HG02970 (cell line): ENCODE measurements at regions not wholly inside any gene's neighbourhood (a gene's known extent, or its start where the extent isn't known, plus 50 kb on each side); places are given as distances from the start of the nearest gene placed in this dataset.
"Not testable (repeated sequence)": the region's sequence is repeated elsewhere in the genome, so short reads cannot be mapped to it uniquely, and the experiment has no call there.

ENCODE experiments used
- ATAC-seq: cut with Tn5 transposase; IDR thresholded peaks from one replicate; pipeline ENCODE4 v1.9.1; 2021; ENCODE audit warnings: mild to moderate bottlenecking, moderate library complexity, moderate number of reproducible peaks; ENCODE audit not compliant: unreplicated experiment, low FRiP score

DNA sequence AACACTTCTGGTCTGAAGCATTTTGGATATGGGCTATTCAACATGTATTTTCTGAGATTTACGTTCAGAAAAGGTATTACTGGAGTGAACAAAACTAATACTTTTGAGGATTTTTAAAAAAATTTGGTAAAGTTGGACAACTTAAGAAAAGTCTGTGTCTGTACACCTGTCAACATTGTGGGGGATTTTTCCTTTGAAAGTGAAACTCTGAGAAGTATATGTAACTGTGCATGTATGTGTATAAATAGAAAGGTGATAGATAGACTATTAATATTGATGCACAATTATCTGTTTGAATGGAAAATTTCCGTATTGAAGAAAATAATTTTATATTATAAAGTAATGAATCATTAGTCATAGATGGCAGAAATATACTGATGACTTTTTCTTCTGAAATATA is 312.8 kb upstream of the MDGA2 start:
- ATAC-seq, result no peak

GRCh38 chr14:47978871-47979270 is 303.5 kb upstream of the MDGA2 start:
- ATAC-seq, result no peak

GRCh38 chr14:47976139-47976538 is 300.7 kb upstream of the MDGA2 start:
- ATAC-seq, result no peak

DNA sequence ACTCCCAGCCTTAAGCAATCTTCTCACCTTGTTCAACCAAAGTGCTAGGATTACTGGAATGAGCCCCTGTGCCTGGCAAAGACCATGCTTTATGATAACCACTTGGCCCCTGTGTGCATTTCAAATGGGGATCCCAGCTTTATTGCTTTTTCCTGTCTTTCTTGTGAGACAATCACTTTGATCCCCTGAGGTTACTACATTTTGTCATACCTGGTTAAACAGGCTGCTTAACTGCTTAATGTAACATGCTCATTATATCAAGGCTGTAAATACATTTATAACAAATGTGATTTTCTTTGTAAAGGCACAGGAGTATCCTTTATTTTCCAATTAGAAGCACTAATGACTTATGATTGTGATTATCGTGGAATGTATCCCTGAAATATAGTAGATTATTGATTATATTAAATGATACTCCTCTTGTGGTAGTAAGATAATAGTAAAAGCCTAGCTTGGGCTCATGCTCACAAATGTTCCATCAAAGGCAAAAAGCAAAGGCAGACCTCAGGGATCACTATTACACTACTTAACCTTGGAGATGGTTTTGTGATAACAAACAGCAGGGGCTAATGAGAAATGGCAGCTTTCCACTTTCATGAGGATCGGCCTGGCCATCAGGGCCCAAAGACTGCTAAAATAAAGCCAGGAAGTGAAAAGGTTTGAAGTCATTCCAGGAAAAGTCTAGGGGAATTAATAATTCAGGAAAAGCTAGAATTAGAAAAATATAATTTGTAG is 290.8 kb upstream of the MDGA2 start:
- ATAC-seq, result no peak

DNA sequence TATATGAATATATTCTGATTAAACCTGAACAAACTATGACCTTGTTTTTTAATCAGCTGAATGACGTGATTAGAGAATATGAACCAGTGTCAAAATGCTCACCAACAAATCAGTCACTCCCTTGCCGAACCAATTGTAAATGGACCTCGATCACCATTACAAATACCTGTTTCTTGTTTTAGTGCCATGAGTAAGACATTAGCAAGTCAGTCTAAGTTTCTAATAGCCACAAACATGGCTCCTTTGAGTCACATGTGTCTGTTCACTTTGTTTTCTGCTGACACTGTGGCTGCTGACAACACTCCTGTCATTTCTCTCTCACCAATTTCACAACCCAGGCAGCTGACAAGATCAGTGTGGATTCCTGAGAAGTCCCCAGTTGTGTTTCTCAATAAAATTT is 286.2 kb upstream of the MDGA2 start:
- ATAC-seq, result no peak

- no peak for ATAC-seq
These were observed 284.3 kb upstream of the MDGA2 start for GRCh38 chr14:47959740-47960139.

DNA sequence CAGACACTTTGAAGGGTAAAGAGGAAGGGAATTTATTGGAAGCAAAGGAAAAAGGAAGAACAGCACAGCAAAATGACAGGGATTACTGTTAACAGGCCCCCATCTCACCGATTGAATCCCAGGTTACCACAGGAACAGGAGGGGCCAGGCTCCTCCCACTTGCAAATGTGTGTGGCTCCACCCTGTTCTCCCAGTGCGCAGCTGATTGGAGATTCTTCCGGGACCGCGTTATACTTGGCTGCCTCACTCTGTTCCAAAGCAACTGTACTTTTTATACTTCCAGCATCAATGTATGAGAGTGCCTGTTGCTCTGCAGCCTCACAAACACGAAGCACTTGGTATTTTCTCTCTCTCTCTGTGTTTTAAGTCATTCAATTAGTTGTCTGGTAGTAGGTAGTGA is 273.6 kb upstream of the MDGA2 start:
- no peak for ATAC-seq

- ATAC-seq, result no peak
These were observed 259.9 kb upstream of the MDGA2 start for GRCh38 chr14:47935332-47935731.

DNA sequence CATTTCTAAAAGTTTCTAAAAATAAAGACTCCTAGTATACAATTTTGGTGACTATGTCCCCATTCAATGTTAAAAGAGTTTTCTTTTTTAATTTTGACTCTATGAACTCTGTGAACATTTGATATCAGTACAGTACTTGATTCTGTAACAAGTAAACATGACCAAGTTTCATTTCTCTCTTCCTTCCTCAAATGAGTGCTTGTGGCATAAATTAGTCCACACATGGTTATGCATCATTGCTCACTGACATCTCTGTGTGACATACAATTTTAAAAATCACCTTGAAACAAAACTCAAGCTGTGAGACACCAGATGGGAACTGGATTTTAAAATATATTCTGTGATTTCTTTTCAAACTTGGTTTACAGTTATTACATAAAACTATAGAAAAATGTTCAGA is 253.9 kb upstream of the MDGA2 start:
- no peak for ATAC-seq

DNA sequence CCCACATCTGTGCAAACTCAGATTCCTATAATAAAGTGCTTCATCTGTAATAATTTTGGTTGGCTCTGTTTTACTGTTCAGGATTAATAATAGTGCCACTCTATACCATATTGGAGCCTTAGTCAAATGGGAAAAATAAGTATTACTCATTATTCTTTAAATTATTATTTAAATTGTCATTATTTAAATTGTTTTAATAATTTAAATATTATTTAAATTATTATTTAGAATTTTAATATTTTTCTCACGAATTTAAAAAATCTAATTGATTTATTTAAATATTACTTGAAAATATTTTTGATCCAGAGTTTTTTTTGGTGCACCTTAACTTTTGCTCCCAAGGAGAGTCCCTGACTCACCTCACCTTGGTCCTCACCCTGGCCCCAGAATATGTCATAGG is 245.7 kb upstream of the MDGA2 start:
- ATAC-seq, result no peak

DNA sequence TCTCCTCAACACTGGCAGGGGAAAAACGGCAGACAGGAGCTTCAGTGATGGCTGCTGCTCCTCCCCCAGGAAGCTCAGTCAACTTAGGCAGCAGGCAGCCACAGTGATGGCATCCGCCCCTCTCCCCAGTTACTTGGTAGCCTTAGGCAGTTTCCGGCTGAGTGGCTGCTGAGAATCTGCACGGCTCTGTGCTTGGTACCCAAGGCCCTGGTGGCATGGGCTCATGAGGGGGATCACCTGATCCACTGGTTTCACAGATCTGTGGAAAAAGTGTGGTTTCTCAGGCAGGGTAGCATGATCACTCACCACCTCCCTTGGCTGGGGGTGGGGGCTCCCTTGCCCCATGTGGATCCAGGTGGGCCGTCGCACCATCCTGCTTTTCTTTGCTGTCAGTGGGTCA is 244.6 kb upstream of the MDGA2 start:
- no peak for ATAC-seq

DNA sequence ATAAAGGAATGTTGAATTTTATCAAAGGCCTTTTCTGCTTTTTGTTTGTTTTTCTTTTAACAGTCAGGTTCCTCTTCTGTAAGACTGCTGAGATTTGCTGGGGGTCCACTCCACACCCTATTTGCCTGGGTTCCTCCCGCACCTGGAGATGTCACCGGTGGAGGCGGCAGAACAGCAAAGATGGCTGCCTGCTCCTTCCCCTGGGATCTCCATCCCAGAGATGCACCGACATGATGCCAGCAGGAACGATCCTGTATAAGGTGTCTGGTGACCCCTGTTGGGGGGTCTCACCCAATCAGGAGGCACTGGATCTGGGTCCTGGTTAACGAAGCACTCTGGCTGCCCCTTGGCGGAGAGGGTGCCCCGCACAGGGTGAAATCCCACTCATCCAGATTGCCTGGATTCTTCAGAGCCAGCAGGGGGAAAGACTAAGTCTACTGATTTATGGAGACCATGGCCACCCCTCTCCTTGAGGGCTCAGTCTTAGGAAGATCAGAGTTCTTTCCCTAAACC is 244.0 kb upstream of the MDGA2 start:
- no peak for ATAC-seq

DNA sequence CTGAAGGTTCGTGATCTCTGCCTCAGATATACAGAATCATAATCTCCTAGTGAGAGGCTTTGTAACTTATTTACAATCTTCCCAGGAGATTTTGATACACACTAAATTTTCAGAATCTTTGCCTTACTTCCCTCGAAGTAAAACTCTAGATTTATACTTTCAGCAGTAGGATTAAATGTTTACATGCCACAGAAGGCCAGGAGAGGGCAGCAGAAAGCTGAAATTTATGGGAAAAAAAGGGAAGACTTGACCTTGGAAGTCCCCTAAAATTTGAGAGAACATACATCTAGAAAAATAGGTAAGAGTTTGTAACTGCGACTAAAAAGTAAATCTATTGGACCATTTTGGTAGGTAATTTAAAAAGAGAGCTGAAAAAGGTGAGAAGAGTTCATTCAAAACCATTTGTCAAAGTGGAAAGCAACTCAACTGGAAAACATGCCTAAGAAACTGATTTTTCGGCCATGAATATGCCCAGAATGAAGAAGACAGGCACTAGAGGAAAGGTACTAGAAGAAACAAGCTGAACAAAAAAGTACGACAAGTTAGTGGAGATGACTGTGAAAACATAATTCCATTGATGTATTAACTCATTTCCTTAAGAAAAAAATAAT is 242.0 kb upstream of the MDGA2 start:
- ATAC-seq, result no peak

DNA sequence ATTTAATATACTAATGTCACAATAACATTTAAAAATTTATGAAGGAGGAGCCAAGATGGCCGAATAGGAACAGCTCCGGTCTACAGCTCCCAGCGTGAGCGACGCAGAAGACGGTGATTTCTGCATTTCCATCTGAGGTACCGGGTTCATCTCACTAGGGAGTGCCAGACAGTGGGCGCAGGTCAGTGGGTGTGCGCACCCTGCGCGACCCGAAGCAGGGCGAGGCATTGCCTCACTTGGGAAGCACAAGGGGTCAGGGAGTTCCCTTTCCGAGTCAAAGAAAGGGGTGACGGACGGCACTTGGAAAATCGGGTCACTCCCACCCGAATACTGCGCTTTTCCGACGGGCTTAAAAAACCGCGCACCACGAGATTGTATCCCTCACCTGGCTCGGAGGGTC is 225.7 kb upstream of the MDGA2 start:
- not testable (repeated sequence) for ATAC-seq

DNA sequence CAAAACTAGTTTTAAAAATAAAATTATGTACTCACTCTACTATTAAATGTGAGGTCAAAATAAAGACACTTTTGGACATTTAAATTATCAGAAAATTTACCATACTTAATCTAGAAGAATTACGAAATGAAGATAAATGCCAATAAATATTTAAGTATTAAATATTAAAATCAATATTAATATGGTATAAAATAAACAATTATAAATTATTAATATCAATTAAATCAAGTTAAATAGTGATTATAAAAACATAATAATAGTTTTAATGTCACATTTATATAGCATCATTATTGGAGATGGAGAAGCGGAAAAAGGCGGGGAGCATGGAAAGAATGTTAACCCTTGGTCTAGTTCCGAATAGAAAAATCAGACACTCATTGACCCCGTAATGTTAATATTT is 224.3 kb upstream of the MDGA2 start:
- no peak for ATAC-seq

DNA sequence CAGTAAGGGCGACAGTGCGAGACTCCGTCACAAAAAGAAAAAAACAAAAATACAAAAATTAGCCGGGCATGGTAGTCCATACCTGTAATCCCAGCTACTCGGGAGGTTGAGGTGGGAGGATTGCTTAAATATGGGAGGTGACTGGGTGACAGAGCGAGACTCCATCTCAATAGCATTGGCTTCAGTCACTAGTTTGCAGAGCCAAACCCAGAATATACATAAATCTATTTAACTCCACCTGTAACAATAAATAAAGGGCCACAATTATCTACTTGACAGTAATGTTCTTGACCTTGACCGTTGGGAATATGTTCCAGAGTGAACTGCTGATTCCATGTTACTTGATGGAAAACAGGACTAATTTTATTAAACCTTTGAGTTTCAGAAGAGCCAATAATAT is 198.9 kb upstream of the MDGA2 start:
- no peak for ATAC-seq

- no peak for ATAC-seq
These were observed 197.2 kb upstream of the MDGA2 start for GRCh38 chr14:47872588-47872987.

GRCh38 chr14:47863441-47863840 is 188.0 kb upstream of the MDGA2 start:
- ATAC-seq, result no peak

DNA sequence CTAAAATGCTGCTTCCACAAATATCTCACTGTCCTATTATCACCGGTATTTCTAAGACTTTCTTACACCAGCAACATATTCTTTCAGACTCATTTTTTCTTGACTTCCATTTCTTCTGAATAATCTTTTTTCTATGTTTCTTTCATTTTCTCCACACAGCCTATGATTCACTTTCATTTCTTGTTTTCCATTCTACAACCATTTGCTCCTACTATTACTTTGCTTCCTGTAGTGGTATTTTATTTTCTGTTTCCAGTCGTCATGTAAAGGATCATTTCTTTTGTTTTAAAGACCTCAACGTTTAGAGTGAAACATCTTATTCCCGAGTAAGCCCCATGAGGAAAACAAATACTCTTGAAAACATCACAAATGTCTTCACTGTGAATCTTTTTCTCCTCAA is 182.2 kb upstream of the MDGA2 start:
- no peak for ATAC-seq

DNA sequence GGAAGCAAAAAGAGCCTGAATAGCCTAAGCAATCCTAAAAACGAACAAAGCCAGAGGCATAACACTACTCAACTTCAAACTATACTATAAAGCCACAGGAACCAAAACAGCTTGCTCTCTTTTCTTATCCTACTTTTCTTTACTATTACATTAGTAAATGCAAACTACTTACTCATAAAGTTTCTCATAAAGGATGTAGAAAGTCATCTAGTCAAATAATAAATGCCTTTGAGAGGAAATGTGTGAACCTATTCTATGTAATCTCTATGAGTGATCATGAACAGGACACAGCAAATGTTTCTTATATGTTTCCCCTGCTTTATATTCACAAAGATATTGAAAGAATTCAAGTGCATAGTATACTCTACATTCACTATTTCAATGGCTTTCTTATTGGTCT is 176.9 kb upstream of the MDGA2 start:
- no peak for ATAC-seq

GRCh38 chr14:47846008-47846407 is 170.6 kb upstream of the MDGA2 start:
- ATAC-seq, result no peak

DNA sequence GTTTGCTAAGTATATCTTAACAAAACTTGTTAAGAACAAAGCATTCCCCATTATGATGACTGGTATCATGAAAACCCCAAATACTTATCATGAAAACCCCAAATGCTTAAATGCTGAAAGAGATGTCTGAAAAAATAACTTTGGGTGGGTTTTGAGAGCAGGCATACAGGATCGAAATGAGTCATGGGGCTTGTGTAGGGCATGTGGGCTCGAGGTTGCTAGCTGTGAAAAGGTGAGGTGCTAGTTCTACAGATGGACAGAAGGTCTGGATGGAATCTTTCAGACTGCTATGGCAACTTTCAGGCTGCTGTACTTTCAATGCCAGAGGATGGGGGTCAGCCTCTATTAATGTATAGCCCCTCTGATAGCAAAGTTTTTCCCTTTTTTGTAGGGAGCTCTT is 167.8 kb upstream of the MDGA2 start:
- no peak for ATAC-seq
